ENCODE measurements at regions not wholly inside any gene's neighbourhood (a gene's known extent, or its start where the extent isn't known, plus 50 kb on each side); places are given as distances from the start of the nearest gene placed in this dataset.

GRCh38 chr12:105461271-105461943, 130.9 kb downstream of the C12orf75 start:
- H3K4me1 ChIP-seq, result peaks cover 0 to 4% (median 0%) of the 10 kb centered on the region in 4 donors
- H3K27ac ChIP-seq, result no peak overlapping the region
- peaks cover 0 to 3% (median 0%) of the 10 kb centered on the region in 4 donors for H3K9me3 ChIP-seq
- H3K27me3 ChIP-seq, result no peaks in the 10 kb centered on the region
- 90 to 93% methylated on average over 4 of the region's 4 CpGs for WGBS, 2 donors
- no peak for ATAC-seq (ENCODE audit: low FRiP score in 2 of 2)
- no peaks in the 10 kb centered on the region for H3K36me3 ChIP-seq
- DNase-seq, result no peak
- no peak overlapping the region for H3K4me3 ChIP-seq
- TF ChIP-seq CTCF (IDR thresholded peaks at IDR 0.05) (no peak), POLR2AphosphoS5 (IDR thresholded peaks at IDR 0.05) (no peak), POLR2A (IDR thresholded peaks at IDR 0.05) (no peak)

- ATAC-seq (ENCODE audit: low FRiP score in 2 of 2), result no peak
Measured at GRCh38 chr12:105461944-105462762, 131.7 kb downstream of the C12orf75 start.

GRCh38 chr12:105462831-105463230, 132.3 kb downstream of the C12orf75 start:
- Histone ChIP-seq H3K4me3 (no peak overlapping the region), H3K9me3 (peaks cover 0 to 3% (median 0%) of the 10 kb centered on the region in 4 donors), H3K27ac (no peak overlapping the region), H3K27me3 (no peaks in the 10 kb centered on the region), H3K36me3 (no peaks in the 10 kb centered on the region), H3K4me1 (peaks cover 0 to 8% (median 6%) of the 10 kb centered on the region in 4 donors)
- 93 to 94% methylated on average over 2 of the region's 2 CpGs for WGBS, 2 donors
- no peak for TF ChIP-seq CTCF (IDR thresholded peaks at IDR 0.05)
- DNase-seq, result no peak
- no peak for ATAC-seq (ENCODE audit: low FRiP score in 2 of 2)

More at GRCh38 chr12:105461944-105462762, 131.7 kb downstream of the C12orf75 start:
- 78 to 84% methylated on average over 7 of the region's 7 CpGs for WGBS, 2 donors
- H3K27ac ChIP-seq, result no peak overlapping the region
- no peak for DNase-seq
- no peak for TF ChIP-seq POLR2A (IDR thresholded peaks at IDR 0.05)
- no peak for TF ChIP-seq POLR2AphosphoS5 (IDR thresholded peaks at IDR 0.05)
- TF ChIP-seq EP300 (IDR thresholded peaks at IDR 0.05), result no peak
- no peak for TF ChIP-seq CTCF (IDR thresholded peaks at IDR 0.05)
- peaks cover 0 to 3% (median 0%) of the 10 kb centered on the region in 4 donors for H3K9me3 ChIP-seq
- no peaks in the 10 kb centered on the region for H3K27me3 ChIP-seq
- no peak overlapping the region for H3K4me3 ChIP-seq
- peaks cover 0 to 5% (median 4%) of the 10 kb centered on the region in 4 donors for H3K4me1 ChIP-seq
- H3K36me3 ChIP-seq, result no peaks in the 10 kb centered on the region

- no peak for DNase-seq
- no peak for ATAC-seq (ENCODE audit: low FRiP score in 2 of 2)
- Histone ChIP-seq H3K36me3 (no peaks in the 10 kb centered on the region), H3K27me3 (no peaks in the 10 kb centered on the region), H3K4me3 (no peak overlapping the region), H3K27ac (no peak overlapping the region), H3K9me3 (no peaks in the 10 kb centered on the region), H3K4me1 (peaks cover 8 to 16% (median 14%) of the 10 kb centered on the region in 4 donors)
- 53 to 64% methylated on average over 3 of the region's 3 CpGs for WGBS, 2 donors
- TF ChIP-seq POLR2AphosphoS5 (IDR thresholded peaks at IDR 0.05) (no peak), EP300 (IDR thresholded peaks at IDR 0.05) (no peak), POLR2A (IDR thresholded peaks at IDR 0.05) (no peak), CTCF (IDR thresholded peaks at IDR 0.05) (no peak)
Measured at GRCh38 chr12:105464406-105464805, 133.9 kb downstream of the C12orf75 start.

Measured in upper lobe of left lung (tissue), 6 donors.